ENCODE measurements at regions not wholly inside any gene's neighbourhood (a gene's known extent, or its start where the extent isn't known, plus 50 kb on each side); places are given as distances from the start of the nearest gene placed in this dataset.

DNA sequence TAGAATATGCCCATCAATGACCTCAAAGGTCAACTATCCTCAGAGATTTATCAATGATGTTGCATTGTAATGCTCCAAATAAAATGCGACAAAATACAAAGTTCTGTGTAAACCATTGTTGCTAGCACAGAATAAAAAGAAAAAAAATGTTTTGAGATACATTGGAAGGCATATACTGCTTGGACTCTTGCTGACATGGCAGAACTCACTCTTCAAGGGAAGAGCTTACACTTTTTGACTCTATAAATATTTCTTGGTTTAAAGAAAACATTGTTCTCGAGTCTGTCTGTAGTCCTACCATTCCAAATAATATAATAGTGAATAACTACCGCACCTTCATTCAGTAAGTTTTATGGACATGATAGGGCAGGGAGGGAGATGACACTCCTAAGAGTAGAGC, 178.7 kb upstream of the RSPO3 start:
- no peaks in the 10 kb centered on the region for H3K4me1 ChIP-seq
- no peak for TF ChIP-seq POLR2A (IDR thresholded peaks at IDR 0.05)
- TF ChIP-seq, protein P1, sequence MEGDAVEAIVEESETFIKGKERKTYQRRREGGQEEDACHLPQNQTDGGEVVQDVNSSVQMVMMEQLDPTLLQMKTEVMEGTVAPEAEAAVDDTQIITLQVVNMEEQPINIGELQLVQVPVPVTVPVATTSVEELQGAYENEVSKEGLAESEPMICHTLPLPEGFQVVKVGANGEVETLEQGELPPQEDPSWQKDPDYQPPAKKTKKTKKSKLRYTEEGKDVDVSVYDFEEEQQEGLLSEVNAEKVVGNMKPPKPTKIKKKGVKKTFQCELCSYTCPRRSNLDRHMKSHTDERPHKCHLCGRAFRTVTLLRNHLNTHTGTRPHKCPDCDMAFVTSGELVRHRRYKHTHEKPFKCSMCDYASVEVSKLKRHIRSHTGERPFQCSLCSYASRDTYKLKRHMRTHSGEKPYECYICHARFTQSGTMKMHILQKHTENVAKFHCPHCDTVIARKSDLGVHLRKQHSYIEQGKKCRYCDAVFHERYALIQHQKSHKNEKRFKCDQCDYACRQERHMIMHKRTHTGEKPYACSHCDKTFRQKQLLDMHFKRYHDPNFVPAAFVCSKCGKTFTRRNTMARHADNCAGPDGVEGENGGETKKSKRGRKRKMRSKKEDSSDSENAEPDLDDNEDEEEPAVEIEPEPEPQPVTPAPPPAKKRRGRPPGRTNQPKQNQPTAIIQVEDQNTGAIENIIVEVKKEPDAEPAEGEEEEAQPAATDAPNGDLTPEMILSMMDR (IDR thresholded peaks at IDR 0.05), result no peak
- no peaks in the 10 kb centered on the region for H3K36me3 ChIP-seq
- H3K27ac ChIP-seq, result no peak overlapping the region
- H3K27me3 ChIP-seq, result no peaks in the 10 kb centered on the region
- H3K9me3 ChIP-seq, result no peaks in the 10 kb centered on the region
- DNase-seq, result no peak
- H3K4me3 ChIP-seq, result no peak overlapping the region

GRCh38 chr6:126941751-126942150, 176.7 kb upstream of the RSPO3 start:
- H3K9me3 ChIP-seq, result no peaks in the 10 kb centered on the region
- H3K4me1 ChIP-seq, result no peaks in the 10 kb centered on the region
- H3K27ac ChIP-seq, result no peak overlapping the region
- H3K36me3 ChIP-seq, result no peaks in the 10 kb centered on the region
- no peak for TF ChIP-seq POLR2A (IDR thresholded peaks at IDR 0.05)
- TF ChIP-seq, protein P1 (IDR thresholded peaks at IDR 0.05), result no peak
- no peak overlapping the region for H3K4me3 ChIP-seq
- no peaks in the 10 kb centered on the region for H3K27me3 ChIP-seq
- no peak for DNase-seq

- Histone ChIP-seq H3K4me3 (no peak overlapping the region), H3K36me3 (no peaks in the 10 kb centered on the region), H3K27ac (no peak overlapping the region), H3K4me1 (no peaks in the 10 kb centered on the region), H3K27me3 (no peaks in the 10 kb centered on the region), H3K9me3 (no peaks in the 10 kb centered on the region)
- TF ChIP-seq, protein P1 (IDR thresholded peaks at IDR 0.05), result no peak
- no peak for TF ChIP-seq POLR2A (IDR thresholded peaks at IDR 0.05)
- no peak for DNase-seq
Observed at GRCh38 chr6:126944512-126944911, 174.0 kb upstream of the RSPO3 start.

- Histone ChIP-seq H3K27me3 (no peaks in the 10 kb centered on the region), H3K4me3 (no peak overlapping the region), H3K27ac (no peak overlapping the region), H3K4me1 (no peaks in the 10 kb centered on the region), H3K9me3 (no peaks in the 10 kb centered on the region), H3K36me3 (no peaks in the 10 kb centered on the region)
- DNase-seq, result no peak
- TF ChIP-seq, protein P1 (IDR thresholded peaks at IDR 0.05), result no peak
- no peak for TF ChIP-seq POLR2A (IDR thresholded peaks at IDR 0.05)
Observed at GRCh38 chr6:126945150-126945685, 173.3 kb upstream of the RSPO3 start.

DNA sequence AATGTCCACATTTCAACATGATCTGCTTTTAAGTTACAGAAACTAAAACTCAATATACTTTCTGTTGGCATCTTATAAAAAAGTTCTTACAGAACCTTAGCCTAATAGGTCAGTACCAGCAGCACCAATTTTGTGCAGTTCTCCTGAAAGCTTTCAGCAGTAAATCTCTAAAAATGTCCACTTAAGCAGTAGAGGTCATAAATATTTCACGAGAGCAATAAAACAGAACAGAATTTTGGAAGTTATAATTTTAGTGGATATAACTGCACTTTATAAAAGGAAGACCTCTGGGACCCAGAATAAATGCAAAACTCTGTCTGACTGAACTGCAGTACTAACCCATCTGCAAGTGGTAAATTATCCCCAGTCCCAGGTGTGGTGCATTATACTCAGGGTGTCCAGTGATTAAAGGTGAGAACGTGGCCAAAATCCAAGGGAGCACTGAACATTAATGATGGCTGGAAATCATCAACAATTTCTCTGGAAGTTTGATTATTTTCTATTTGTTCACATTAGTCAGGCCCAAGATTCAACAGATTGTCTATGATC, 172.6 kb upstream of the RSPO3 start:
- Histone ChIP-seq H3K4me1 (no peaks in the 10 kb centered on the region), H3K27ac (no peak overlapping the region), H3K27me3 (no peaks in the 10 kb centered on the region), H3K4me3 (no peak overlapping the region), H3K36me3 (no peaks in the 10 kb centered on the region), H3K9me3 (no peaks in the 10 kb centered on the region)
- DNase-seq, result no peak
- no peak for TF ChIP-seq POLR2A (IDR thresholded peaks at IDR 0.05)
- TF ChIP-seq, protein P1 (IDR thresholded peaks at IDR 0.05), result no peak

GRCh38 chr6:126947070-126947469, 171.4 kb upstream of the RSPO3 start:
- no peaks in the 10 kb centered on the region for H3K36me3 ChIP-seq

More at GRCh38 chr6:126947070-126947469, 171.4 kb upstream of the RSPO3 start:
- H3K4me1 ChIP-seq, result no peaks in the 10 kb centered on the region
- H3K27me3 ChIP-seq, result no peaks in the 10 kb centered on the region
- no peak overlapping the region for H3K27ac ChIP-seq
- peak in 1 of 3 donors; percentile 49 for DNase-seq
- no peak overlapping the region for H3K4me3 ChIP-seq
- no peaks in the 10 kb centered on the region for H3K9me3 ChIP-seq
- TF ChIP-seq, protein P1 (IDR thresholded peaks at IDR 0.05), result no peak
- TF ChIP-seq POLR2A (IDR thresholded peaks at IDR 0.05), result no peak
